ENCODE measurements at regions not wholly inside any gene's neighbourhood (a gene's known extent, or its start where the extent isn't known, plus 50 kb on each side); places are given as distances from the start of the nearest gene placed in this dataset.

- Histone ChIP-seq H3K27me3 (ENCODE audit: control insufficient read depth in 2 of 2, insufficient read depth in 1 of 2, low read length in 1 of 2) (no peaks in the 10 kb centered on the region), H3K4me3 (ENCODE audit: low read length in 2 of 2) (no peak overlapping the region), H3K36me3 (ENCODE audit: control insufficient read depth in 2 of 2, insufficient read depth in 2 of 2, low read length in 1 of 2) (no peaks in the 10 kb centered on the region), H3K9me3 (ENCODE audit: control insufficient read depth in 2 of 2, insufficient read depth in 1 of 2, low read length in 1 of 2) (no peaks in the 10 kb centered on the region), H3K27ac (ENCODE audit: low read depth in 1 of 2, low read length in 1 of 2) (peak overlapping the region in 1 of 2 donors; percentile 61), H3K4me1 (ENCODE audit: control insufficient read depth in 2 of 2, insufficient read depth in 2 of 2, low read length in 2 of 2) (peaks cover 0 to 4% of the 10 kb centered on the region in 2 donors)
- peak in 1 of 9 donors; percentile 47 for DNase-seq (ENCODE audit: low read depth in 6 of 9, low spot score in 9 of 9)
- 12% methylated on average over 6 of the region's 6 CpGs for WGBS
These were observed 175.2 kb downstream of the KCNJ2 start for GRCh38 chr17:70344386-70345060.

- H3K9me3 ChIP-seq (ENCODE audit: control insufficient read depth in 2 of 2, insufficient read depth in 1 of 2, low read length in 1 of 2) = no peaks in the 10 kb centered on the region
- H3K27ac ChIP-seq (ENCODE audit: low read depth in 1 of 2, low read length in 1 of 2) = peak overlapping the region in 1 of 2 donors; percentile 61
- no peaks in the 10 kb centered on the region for H3K36me3 ChIP-seq (ENCODE audit: control insufficient read depth in 2 of 2, insufficient read depth in 2 of 2, low read length in 1 of 2)
- H3K4me1 ChIP-seq (ENCODE audit: control insufficient read depth in 2 of 2, insufficient read depth in 2 of 2, low read length in 2 of 2) = peaks cover 0 to 4% of the 10 kb centered on the region in 2 donors
- WGBS = 97% methylated on average over 2 of the region's 2 CpGs
- H3K27me3 ChIP-seq (ENCODE audit: control insufficient read depth in 2 of 2, insufficient read depth in 1 of 2, low read length in 1 of 2) = no peaks in the 10 kb centered on the region
- H3K4me3 ChIP-seq (ENCODE audit: low read length in 2 of 2) = no peak overlapping the region
- no peak for DNase-seq (ENCODE audit: low read depth in 6 of 9, low spot score in 9 of 9)
These were observed 175.7 kb downstream of the KCNJ2 start for GRCh38 chr17:70345061-70345460.

DNA sequence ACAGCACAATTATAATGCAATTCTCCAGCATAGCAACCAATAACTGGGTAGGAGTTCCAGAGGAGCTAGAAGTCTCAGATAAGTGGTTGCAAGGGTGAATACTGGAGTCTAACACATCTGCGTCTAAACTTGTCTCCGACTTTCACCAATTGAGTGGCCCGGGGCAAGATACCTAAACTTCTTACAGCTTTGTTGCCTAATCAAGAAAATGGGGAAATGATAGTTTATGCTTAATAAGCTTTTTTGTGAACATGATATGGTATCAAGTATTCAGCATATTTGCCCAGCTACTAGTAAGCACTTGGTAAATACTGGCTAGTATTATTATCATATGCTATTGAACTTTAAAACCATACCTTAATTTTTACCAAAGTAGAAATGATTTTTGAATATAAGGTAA is 183.5 kb downstream of the KCNJ2 start:
- Histone ChIP-seq H3K4me3 (ENCODE audit: low read length in 2 of 2) (no peak overlapping the region), H3K4me1 (ENCODE audit: control insufficient read depth in 2 of 2, insufficient read depth in 2 of 2, low read length in 2 of 2) (no peaks in the 10 kb centered on the region), H3K27me3 (ENCODE audit: control insufficient read depth in 2 of 2, insufficient read depth in 1 of 2, low read length in 1 of 2) (no peaks in the 10 kb centered on the region), H3K36me3 (ENCODE audit: control insufficient read depth in 2 of 2, insufficient read depth in 2 of 2, low read length in 1 of 2) (no peaks in the 10 kb centered on the region), H3K27ac (ENCODE audit: low read depth in 1 of 2, low read length in 1 of 2) (no peak overlapping the region), H3K9me3 (ENCODE audit: control insufficient read depth in 2 of 2, insufficient read depth in 1 of 2, low read length in 1 of 2) (no peaks in the 10 kb centered on the region)
- WGBS = 98% methylated on average over 3 of the region's 3 CpGs
- no peak for DNase-seq (ENCODE audit: low read depth in 6 of 9, low spot score in 9 of 9)

- H3K9me3 ChIP-seq (ENCODE audit: control insufficient read depth in 2 of 2, insufficient read depth in 1 of 2, low read length in 1 of 2) = no peaks in the 10 kb centered on the region
- 91% methylated on average over 2 of the region's 2 CpGs for WGBS
- H3K4me1 ChIP-seq (ENCODE audit: control insufficient read depth in 2 of 2, insufficient read depth in 2 of 2, low read length in 2 of 2) = no peaks in the 10 kb centered on the region
- H3K27me3 ChIP-seq (ENCODE audit: control insufficient read depth in 2 of 2, insufficient read depth in 1 of 2, low read length in 1 of 2) = no peaks in the 10 kb centered on the region
- no peak overlapping the region for H3K27ac ChIP-seq (ENCODE audit: low read depth in 1 of 2, low read length in 1 of 2)
- H3K36me3 ChIP-seq (ENCODE audit: control insufficient read depth in 2 of 2, insufficient read depth in 2 of 2, low read length in 1 of 2) = no peaks in the 10 kb centered on the region
- DNase-seq (ENCODE audit: low read depth in 6 of 9, low spot score in 9 of 9) = no peak
- H3K4me3 ChIP-seq (ENCODE audit: low read length in 2 of 2) = no peak overlapping the region
These were observed 184.2 kb downstream of the KCNJ2 start for GRCh38 chr17:70353408-70354092.

- Histone ChIP-seq H3K36me3 (ENCODE audit: control insufficient read depth in 2 of 2, insufficient read depth in 2 of 2, low read length in 1 of 2) (no peaks in the 10 kb centered on the region), H3K27ac (ENCODE audit: low read depth in 1 of 2, low read length in 1 of 2) (no peak overlapping the region), H3K9me3 (ENCODE audit: control insufficient read depth in 2 of 2, insufficient read depth in 1 of 2, low read length in 1 of 2) (no peaks in the 10 kb centered on the region), H3K27me3 (ENCODE audit: control insufficient read depth in 2 of 2, insufficient read depth in 1 of 2, low read length in 1 of 2) (no peaks in the 10 kb centered on the region), H3K4me1 (ENCODE audit: control insufficient read depth in 2 of 2, insufficient read depth in 2 of 2, low read length in 2 of 2) (no peaks in the 10 kb centered on the region), H3K4me3 (ENCODE audit: low read length in 2 of 2) (no peak overlapping the region)
- no peak for DNase-seq (ENCODE audit: low read depth in 6 of 9, low spot score in 9 of 9)
- 97% methylated on average over 2 of the region's 2 CpGs for WGBS
These were observed 185.9 kb downstream of the KCNJ2 start for GRCh38 chr17:70355185-70355584.

- H3K27me3 ChIP-seq (ENCODE audit: control insufficient read depth in 2 of 2, insufficient read depth in 1 of 2, low read length in 1 of 2) = no peaks in the 10 kb centered on the region
- no peak overlapping the region for H3K27ac ChIP-seq (ENCODE audit: low read depth in 1 of 2, low read length in 1 of 2)
- WGBS = 96% methylated on average over 5 of the region's 5 CpGs
- no peak overlapping the region for H3K4me3 ChIP-seq (ENCODE audit: low read length in 2 of 2)
- H3K9me3 ChIP-seq (ENCODE audit: control insufficient read depth in 2 of 2, insufficient read depth in 1 of 2, low read length in 1 of 2) = no peaks in the 10 kb centered on the region
- no peak for DNase-seq (ENCODE audit: low read depth in 6 of 9, low spot score in 9 of 9)
- no peaks in the 10 kb centered on the region for H3K36me3 ChIP-seq (ENCODE audit: control insufficient read depth in 2 of 2, insufficient read depth in 2 of 2, low read length in 1 of 2)
- no peaks in the 10 kb centered on the region for H3K4me1 ChIP-seq (ENCODE audit: control insufficient read depth in 2 of 2, insufficient read depth in 2 of 2, low read length in 2 of 2)
These were observed 187.9 kb downstream of the KCNJ2 start for GRCh38 chr17:70357190-70357589.

- Histone ChIP-seq H3K4me3 (ENCODE audit: low read length in 2 of 2) (no peak overlapping the region), H3K36me3 (ENCODE audit: control insufficient read depth in 2 of 2, insufficient read depth in 2 of 2, low read length in 1 of 2) (no peaks in the 10 kb centered on the region), H3K4me1 (ENCODE audit: control insufficient read depth in 2 of 2, insufficient read depth in 2 of 2, low read length in 2 of 2) (no peaks in the 10 kb centered on the region), H3K27me3 (ENCODE audit: control insufficient read depth in 2 of 2, insufficient read depth in 1 of 2, low read length in 1 of 2) (no peaks in the 10 kb centered on the region), H3K27ac (ENCODE audit: low read depth in 1 of 2, low read length in 1 of 2) (no peak overlapping the region), H3K9me3 (ENCODE audit: control insufficient read depth in 2 of 2, insufficient read depth in 1 of 2, low read length in 1 of 2) (no peaks in the 10 kb centered on the region)
- WGBS = 16% methylated on average over 2 of the region's 2 CpGs
- DNase-seq (ENCODE audit: low read depth in 6 of 9, low spot score in 9 of 9) = peak in 1 of 9 donors; percentile 33
These were observed 195.8 kb downstream of the KCNJ2 start for GRCh38 chr17:70365091-70365583.

- DNase-seq (ENCODE audit: low read depth in 6 of 9, low spot score in 9 of 9) = no peak
- no peaks in the 10 kb centered on the region for H3K36me3 ChIP-seq (ENCODE audit: control insufficient read depth in 2 of 2, insufficient read depth in 2 of 2, low read length in 1 of 2)
- H3K4me3 ChIP-seq (ENCODE audit: low read length in 2 of 2) = no peak overlapping the region
- no peaks in the 10 kb centered on the region for H3K9me3 ChIP-seq (ENCODE audit: control insufficient read depth in 2 of 2, insufficient read depth in 1 of 2, low read length in 1 of 2)
- no peaks in the 10 kb centered on the region for H3K27me3 ChIP-seq (ENCODE audit: control insufficient read depth in 2 of 2, insufficient read depth in 1 of 2, low read length in 1 of 2)
- H3K4me1 ChIP-seq (ENCODE audit: control insufficient read depth in 2 of 2, insufficient read depth in 2 of 2, low read length in 2 of 2) = no peaks in the 10 kb centered on the region
- H3K27ac ChIP-seq (ENCODE audit: low read depth in 1 of 2, low read length in 1 of 2) = no peak overlapping the region
These were observed 197.1 kb downstream of the KCNJ2 start for GRCh38 chr17:70366386-70366785.

- H3K4me3 ChIP-seq (ENCODE audit: low read length in 2 of 2) = no peak overlapping the region
- no peaks in the 10 kb centered on the region for H3K27me3 ChIP-seq (ENCODE audit: control insufficient read depth in 2 of 2, insufficient read depth in 1 of 2, low read length in 1 of 2)
- no peak overlapping the region for H3K27ac ChIP-seq (ENCODE audit: low read depth in 1 of 2, low read length in 1 of 2)
- no peaks in the 10 kb centered on the region for H3K36me3 ChIP-seq (ENCODE audit: control insufficient read depth in 2 of 2, insufficient read depth in 2 of 2, low read length in 1 of 2)
- H3K4me1 ChIP-seq (ENCODE audit: control insufficient read depth in 2 of 2, insufficient read depth in 2 of 2, low read length in 2 of 2) = no peaks in the 10 kb centered on the region
- no peak for DNase-seq (ENCODE audit: low read depth in 6 of 9, low spot score in 9 of 9)
- no peaks in the 10 kb centered on the region for H3K9me3 ChIP-seq (ENCODE audit: control insufficient read depth in 2 of 2, insufficient read depth in 1 of 2, low read length in 1 of 2)
These were observed 198.7 kb downstream of the KCNJ2 start for GRCh38 chr17:70368011-70368410.
